ENCODE measurements at regions not wholly inside any gene's neighbourhood (a gene's known extent, or its start where the extent isn't known, plus 50 kb on each side); places are given as distances from the start of the nearest gene placed in this dataset.
"Not testable (repeated sequence)": the region's sequence is repeated elsewhere in the genome, so short reads cannot be mapped to it uniquely, and the experiment has no call there.

GRCh38 chr7:85424298-85424697 is 237.4 kb upstream of the SEMA3D start:
- DNase-seq (ENCODE audit: low read depth) = no peak

- DNase-seq (ENCODE audit: low read depth) = no peak
Measured at GRCh38 chr7:85423209-85423895, 236.5 kb upstream of the SEMA3D start.

- DNase-seq (ENCODE audit: low read depth) = no peak
Measured at GRCh38 chr7:85415743-85416142, 228.9 kb upstream of the SEMA3D start.

GRCh38 chr7:85413718-85414117 is 226.9 kb upstream of the SEMA3D start:
- DNase-seq (ENCODE audit: low read depth) = no peak

- DNase-seq (ENCODE audit: low read depth) = no peak
Measured at GRCh38 chr7:85412912-85413311, 226.1 kb upstream of the SEMA3D start.

- DNase-seq (ENCODE audit: low read depth) = no peak
Measured at GRCh38 chr7:85407391-85407790, 220.5 kb upstream of the SEMA3D start.

- DNase-seq (ENCODE audit: low read depth) = peak; percentile 3
Measured at GRCh38 chr7:85405016-85405902, 218.4 kb upstream of the SEMA3D start.

- no peak for DNase-seq (ENCODE audit: low read depth)
Measured at GRCh38 chr7:85396676-85397075, 209.8 kb upstream of the SEMA3D start.

- DNase-seq (ENCODE audit: low read depth) = no peak
Measured at GRCh38 chr7:85392789-85393188, 205.9 kb upstream of the SEMA3D start.

GRCh38 chr7:85392326-85392725 is 205.5 kb upstream of the SEMA3D start:
- no peak for DNase-seq (ENCODE audit: low read depth)

- DNase-seq (ENCODE audit: low read depth) = no peak
Measured at GRCh38 chr7:85386460-85386859, 199.6 kb upstream of the SEMA3D start.

GRCh38 chr7:85384392-85384791 is 197.5 kb upstream of the SEMA3D start:
- DNase-seq (ENCODE audit: low read depth) = no peak

- no peak for DNase-seq (ENCODE audit: low read depth)
Measured at GRCh38 chr7:85381212-85381611, 194.4 kb upstream of the SEMA3D start.

- no peak for DNase-seq (ENCODE audit: low read depth)
Measured at GRCh38 chr7:85376589-85376988, 189.7 kb upstream of the SEMA3D start.

GRCh38 chr7:85356916-85357315 is 170.1 kb upstream of the SEMA3D start:
- DNase-seq (ENCODE audit: low read depth) = no peak

- no peak for DNase-seq (ENCODE audit: low read depth)
Measured at GRCh38 chr7:85343484-85343883, 156.6 kb upstream of the SEMA3D start.

- DNase-seq (ENCODE audit: low read depth) = no peak
Measured at GRCh38 chr7:85342781-85343180, 155.9 kb upstream of the SEMA3D start.

- no peak for DNase-seq (ENCODE audit: low read depth)
Measured at GRCh38 chr7:85341973-85342372, 155.1 kb upstream of the SEMA3D start.

GRCh38 chr7:85341121-85341520 is 154.3 kb upstream of the SEMA3D start:
- DNase-seq (ENCODE audit: low read depth) = no peak

- no peak for DNase-seq (ENCODE audit: low read depth)
Measured at GRCh38 chr7:85336086-85336485, 149.2 kb upstream of the SEMA3D start.

- DNase-seq (ENCODE audit: low read depth) = not testable (repeated sequence)
Measured at GRCh38 chr7:85335113-85335512, 148.3 kb upstream of the SEMA3D start.

- no peak for DNase-seq (ENCODE audit: low read depth)
Measured at GRCh38 chr7:85328456-85328998, 141.7 kb upstream of the SEMA3D start.

- no peak for DNase-seq (ENCODE audit: low read depth)
Measured at GRCh38 chr7:85324145-85324799, 137.4 kb upstream of the SEMA3D start.

All from GM04504 (cell line).